NCI-H526 (cell line): ENCODE measurements at regions not wholly inside any gene's neighbourhood (a gene's known extent, or its start where the extent isn't known, plus 50 kb on each side); places are given as distances from the start of the nearest gene placed in this dataset.
"Not testable (repeated sequence)": the region's sequence is repeated elsewhere in the genome, so short reads cannot be mapped to it uniquely, and the experiment has no call there.

Experiments used
- DNase-seq, 2 experiments: peaks; one replicate each; lab custom pipeline; 2025; lab: John Stamatoyannopoulos, UW

- DNase-seq: no peak
Measured at GRCh38 chr3:190988102-190988501, 125.6 kb upstream of the GMNC start.

DNA sequence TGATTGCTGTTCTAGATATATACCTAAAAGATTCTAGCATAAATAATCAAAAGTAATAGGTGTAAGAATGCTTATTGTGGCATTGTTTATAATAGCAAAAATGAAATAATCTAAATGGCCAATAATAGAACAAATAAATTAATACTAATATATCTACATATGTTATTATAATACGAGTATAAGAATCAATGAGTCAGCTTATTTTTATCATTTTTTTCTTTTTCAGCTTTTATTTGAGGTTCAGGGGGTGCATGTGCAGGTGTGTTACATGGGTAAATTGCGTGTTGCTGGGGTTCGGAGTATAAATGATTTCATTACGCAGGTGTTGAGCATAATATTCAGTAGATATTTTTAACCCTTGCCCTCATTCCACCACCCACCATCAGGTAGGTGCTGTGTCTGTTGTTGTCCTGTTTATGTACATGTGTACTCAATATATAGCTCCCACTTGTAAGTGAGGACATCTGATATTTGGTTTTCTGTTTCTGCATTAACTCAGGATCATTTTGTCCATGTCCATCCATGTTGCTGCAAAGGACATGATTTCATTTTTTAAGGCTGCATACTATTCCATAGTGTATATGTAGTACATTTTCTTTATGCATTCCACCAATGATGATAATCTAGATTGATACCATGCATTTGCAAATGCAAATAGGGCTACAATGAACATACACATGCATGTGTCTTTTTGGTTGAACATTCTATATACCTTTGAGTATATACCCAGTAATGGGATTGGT is 122.2 kb upstream of the GMNC start:
- DNase-seq: no peak

DNA sequence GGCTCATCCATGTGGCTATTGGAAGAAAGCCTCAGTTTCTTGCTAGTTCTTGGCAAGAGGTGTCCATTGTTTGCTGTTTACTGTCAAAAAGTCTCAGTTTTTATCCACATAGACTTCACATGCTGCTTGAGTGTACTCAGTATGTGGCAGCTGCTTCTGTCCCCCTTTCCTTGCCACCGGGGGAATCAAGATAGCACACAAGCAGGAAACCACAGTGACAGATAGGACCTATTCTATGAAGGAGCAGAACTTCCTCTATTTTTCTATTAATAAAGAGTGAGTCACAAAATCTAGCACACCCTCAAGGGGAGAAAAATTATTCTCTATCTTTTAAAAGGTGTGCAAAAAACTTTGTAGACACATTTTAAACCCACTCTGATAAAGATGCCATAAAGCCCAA is 121.4 kb upstream of the GMNC start:
- DNase-seq: no peak

DNA sequence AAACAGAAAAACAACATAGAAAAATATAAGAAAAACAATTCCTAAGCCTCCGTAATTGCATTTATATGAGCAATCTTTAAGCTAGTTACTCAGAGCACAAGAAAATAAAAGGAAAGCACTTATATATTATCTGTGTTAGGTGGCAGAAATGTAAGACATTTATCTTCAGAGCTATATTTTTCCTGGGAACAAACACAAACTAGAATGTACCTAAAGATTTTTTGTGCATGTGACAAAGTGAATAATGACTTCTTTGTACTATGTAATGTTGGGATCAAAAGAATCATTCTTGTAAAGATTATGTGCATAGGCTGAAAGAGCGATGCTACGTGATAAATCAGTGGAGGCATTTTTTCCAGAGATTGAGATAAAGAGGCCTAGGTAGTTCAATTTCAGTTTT is 111.3 kb upstream of the GMNC start:
- DNase-seq: no peak

GRCh38 chr3:190972840-190973270 is 110.4 kb upstream of the GMNC start:
- DNase-seq: no peak

- no peak for DNase-seq
Measured at GRCh38 chr3:190972196-190972595, 109.7 kb upstream of the GMNC start.

DNA sequence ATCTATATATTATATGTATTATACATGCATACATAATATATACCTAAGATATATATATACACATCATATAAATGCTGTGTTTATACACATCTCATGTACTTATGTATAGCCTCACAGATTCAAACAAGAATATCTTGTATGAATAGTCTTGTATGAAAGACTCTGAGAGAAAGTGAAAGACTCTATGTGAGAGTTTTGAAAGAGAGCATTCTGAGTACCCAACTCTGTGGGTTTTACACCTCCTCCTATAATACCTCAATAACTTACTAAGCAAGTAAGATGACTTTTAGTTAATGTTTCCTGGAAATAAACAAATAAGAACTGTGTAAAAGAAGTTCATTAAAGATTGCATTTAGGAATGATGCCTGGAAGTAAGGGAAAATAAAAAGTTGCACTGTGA is 108.1 kb upstream of the GMNC start:
- DNase-seq: no peak

- DNase-seq: no peak
Measured at GRCh38 chr3:190968616-190969015, 106.1 kb upstream of the GMNC start.

GRCh38 chr3:190964931-190965330 is 102.4 kb upstream of the GMNC start:
- DNase-seq: not testable (repeated sequence)

- DNase-seq: no peak
Measured at GRCh38 chr3:190959077-190959476, 96.6 kb upstream of the GMNC start.

GRCh38 chr3:190941694-190942260 is 79.3 kb upstream of the GMNC start:
- DNase-seq: peak; percentile 75 to 78

- peak in 1 of 2 experiments; percentile 28 for DNase-seq
Measured at GRCh38 chr3:190934616-190935015, 72.1 kb upstream of the GMNC start.

- no peak for DNase-seq
Measured at GRCh38 chr3:190926619-190927018, 64.1 kb upstream of the GMNC start.

DNA sequence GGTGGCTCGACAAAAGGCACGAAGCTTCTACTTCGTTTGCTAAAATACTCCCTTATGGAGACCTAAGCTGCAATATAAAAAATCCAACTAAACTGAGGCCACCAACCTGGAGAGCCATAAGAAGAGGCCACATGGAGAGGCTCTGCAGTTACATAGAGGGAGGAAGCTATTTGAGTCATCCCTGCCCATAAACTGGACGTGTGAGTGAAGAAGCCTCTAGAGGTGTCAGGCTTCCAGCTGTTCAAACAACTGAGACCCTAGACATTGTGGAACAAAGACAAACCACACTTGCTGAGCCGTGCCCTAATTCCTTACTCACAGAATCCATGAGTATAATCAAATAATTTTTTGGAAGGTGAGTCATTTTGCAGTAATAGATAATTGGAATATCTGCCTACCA is 50.2 kb upstream of the GMNC start:
- no peak for DNase-seq
